ENCODE measurements at regions not wholly inside any gene's neighbourhood (a gene's known extent, or its start where the extent isn't known, plus 50 kb on each side); places are given as distances from the start of the nearest gene placed in this dataset.

GRCh38 chr17:36827081-36827480 is 110.2 kb upstream of the LHX1 start:
- TF ChIP-seq, protein P1, sequence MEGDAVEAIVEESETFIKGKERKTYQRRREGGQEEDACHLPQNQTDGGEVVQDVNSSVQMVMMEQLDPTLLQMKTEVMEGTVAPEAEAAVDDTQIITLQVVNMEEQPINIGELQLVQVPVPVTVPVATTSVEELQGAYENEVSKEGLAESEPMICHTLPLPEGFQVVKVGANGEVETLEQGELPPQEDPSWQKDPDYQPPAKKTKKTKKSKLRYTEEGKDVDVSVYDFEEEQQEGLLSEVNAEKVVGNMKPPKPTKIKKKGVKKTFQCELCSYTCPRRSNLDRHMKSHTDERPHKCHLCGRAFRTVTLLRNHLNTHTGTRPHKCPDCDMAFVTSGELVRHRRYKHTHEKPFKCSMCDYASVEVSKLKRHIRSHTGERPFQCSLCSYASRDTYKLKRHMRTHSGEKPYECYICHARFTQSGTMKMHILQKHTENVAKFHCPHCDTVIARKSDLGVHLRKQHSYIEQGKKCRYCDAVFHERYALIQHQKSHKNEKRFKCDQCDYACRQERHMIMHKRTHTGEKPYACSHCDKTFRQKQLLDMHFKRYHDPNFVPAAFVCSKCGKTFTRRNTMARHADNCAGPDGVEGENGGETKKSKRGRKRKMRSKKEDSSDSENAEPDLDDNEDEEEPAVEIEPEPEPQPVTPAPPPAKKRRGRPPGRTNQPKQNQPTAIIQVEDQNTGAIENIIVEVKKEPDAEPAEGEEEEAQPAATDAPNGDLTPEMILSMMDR (IDR thresholded peaks at IDR 0.05; ENCODE audit: poor library complexity), result no peak
- TF ChIP-seq EZH2phosphoT487 (IDR thresholded peaks at IDR 0.05; ENCODE audit: low read depth, severe bottlenecking, unreplicated experiment) (no peak), EZH2 (IDR thresholded peaks at IDR 0.05; ENCODE audit: borderline replicate concordance) (no peak)

Measured in hepatocyte (in vitro differentiated cells).